IMR-90 (cell line): ENCODE measurements at regions not wholly inside any gene's neighbourhood (a gene's known extent, or its start where the extent isn't known, plus 50 kb on each side); places are given as distances from the start of the nearest gene placed in this dataset.

Experiments used
- ATAC-seq: fragments of 200-7000 bp; cut with Tn5 transposase; 2 replicates; pipeline ENCODE4 v1.9.1; 2020; ENCODE audit warnings: low read depth, mild to moderate bottlenecking, moderate library complexity
- BruUV-seq: library from RNA; stranded (reverse); fragments of 400-500 nt; replicated peaks from 2 replicates; lab custom pipeline; 2021; lab: Mats Ljungman, UMichigan
- CTCF ChIA-PET: fragments of 300-600 bp; formaldehyde crosslinking; extraction: SDS; loops from one replicate; lab custom pipeline; 2021; ENCODE audit warnings: antibody characterized with exemption; lab: Yijun Ruan, JAX
- POLR2A ChIA-PET: fragments of 300-600 bp; sonication (Branson Sonifier 250); formaldehyde crosslinking; loops from one replicate; lab custom pipeline; 2022; ENCODE audit warnings: antibody characterized with exemption; ENCODE audit not compliant: unreplicated experiment; lab: Charles Lee
- DNase-seq: peaks from one replicate; pipeline ENCODE4 v3.0.0; 2013
- H2AFZ ChIP-seq: replicated peaks from 2 replicates; pipeline ENCODE3; 2013; ENCODE audit warnings: low read length, mild to moderate bottlenecking; ENCODE audit not compliant: poor library complexity
- H2AK5ac ChIP-seq: 2 replicates; pipeline ENCODE4 v1.6.1; 2013; ENCODE audit warnings: low read depth, low read length, inconsistent platforms
- H2AK9ac ChIP-seq: replicated peaks from 2 replicates; pipeline ENCODE3; 2013; ENCODE audit warnings: mild to moderate bottlenecking, low read depth, low read length, moderate library complexity; ENCODE audit not compliant: poor library complexity
- H2BK120ac ChIP-seq: 2 replicates; pipeline ENCODE4 v1.6.1; 2013; ENCODE audit warnings: low read depth, low read length, inconsistent platforms
- H2BK15ac ChIP-seq: 3 replicates; pipeline ENCODE4 v1.6.1; 2013; ENCODE audit warnings: low read depth, low read length, inconsistent platforms
- H2BK20ac ChIP-seq: 2 replicates; pipeline ENCODE4 v1.6.1; 2013; ENCODE audit warnings: low read depth, mild to moderate bottlenecking, inconsistent platforms, low read length, moderate library complexity
- H2BK5ac ChIP-seq: 2 replicates; pipeline ENCODE4 v1.6.1; 2013; ENCODE audit warnings: mild to moderate bottlenecking, low read depth, low read length, inconsistent platforms; ENCODE audit not compliant: poor library complexity, severe bottlenecking
- H3K14ac ChIP-seq: replicated peaks from 2 replicates; pipeline ENCODE4 v1.6.1; 2013; ENCODE audit warnings: low read depth, low read length, inconsistent platforms
- H3K18ac ChIP-seq: 2 replicates; pipeline ENCODE4 v1.6.1; 2013; ENCODE audit warnings: low read depth, low read length, control low read depth
- H3K23ac ChIP-seq: 2 replicates; pipeline ENCODE4 v1.6.1; 2013; ENCODE audit warnings: low read depth, low read length, inconsistent platforms
- H3K27ac ChIP-seq: 2 replicates; pipeline ENCODE4 v1.5.1; 2013; ENCODE audit warnings: mild to moderate bottlenecking, control low read depth, low read length; ENCODE audit not compliant: insufficient read depth
- H3K27me3 ChIP-seq: 2 replicates; pipeline ENCODE4 v1.6.1; 2013; ENCODE audit warnings: low read length; ENCODE audit not compliant: control insufficient read depth, insufficient read depth
- H3K36me3 ChIP-seq: 2 replicates; pipeline ENCODE4 v1.6.1; 2013; ENCODE audit warnings: low read length, mixed read lengths; ENCODE audit not compliant: control insufficient read depth, insufficient read depth
- H3K4ac ChIP-seq: 2 replicates; pipeline ENCODE4 v1.6.1; 2013; ENCODE audit warnings: low read depth, low read length, inconsistent platforms
- H3K4me1 ChIP-seq: 2 replicates; pipeline ENCODE4 v1.6.1; 2013; ENCODE audit warnings: low read length, mixed read lengths; ENCODE audit not compliant: control insufficient read depth, insufficient read depth
- H3K4me2 ChIP-seq: 2 replicates; pipeline ENCODE4 v1.6.1; 2013; ENCODE audit warnings: low read depth, mild to moderate bottlenecking, control low read depth, low read length, moderate library complexity
- H3K4me3 ChIP-seq: 2 replicates; pipeline ENCODE4 v1.5.1; 2013; ENCODE audit warnings: low read depth, mild to moderate bottlenecking, control low read depth, low read length, moderate library complexity; ENCODE audit not compliant: insufficient read depth
- H3K56ac ChIP-seq: 2 replicates; pipeline ENCODE4 v1.6.1; 2013; ENCODE audit warnings: low read length, inconsistent platforms; ENCODE audit not compliant: insufficient read depth; ENCODE audit errors: extremely low read depth
- H3K79me1 ChIP-seq, 2 experiments: 2 replicates each; pipeline ENCODE4 v1.6.1; 2013; ENCODE audit warnings: low read length in 2 of 2, inconsistent platforms in 1 of 2, low read depth in 1 of 2
- H3K9ac ChIP-seq: 2 replicates; pipeline ENCODE4 v1.6.1; 2013; ENCODE audit warnings: low read depth, low read length, control low read depth
- H3K9me1 ChIP-seq: 2 replicates; pipeline ENCODE4 v1.6.1; 2013; ENCODE audit warnings: low read length, inconsistent platforms; ENCODE audit not compliant: insufficient read depth
- H3K9me3 ChIP-seq: 2 replicates; pipeline ENCODE4 v1.6.1; 2013; ENCODE audit warnings: low read length; ENCODE audit not compliant: control insufficient read depth, insufficient read depth
- H4K20me1 ChIP-seq: 2 replicates; pipeline ENCODE4 v1.6.1; 2013; ENCODE audit warnings: low read length, inconsistent platforms; ENCODE audit not compliant: insufficient read depth
- H4K5ac ChIP-seq: 2 replicates; pipeline ENCODE4 v1.6.1; 2013; ENCODE audit warnings: mild to moderate bottlenecking, low read depth, low read length, control low read depth
- H4K8ac ChIP-seq, 2 experiments: 2 replicates each; pipeline ENCODE4 v1.6.1; 2013; ENCODE audit warnings: low read depth in 2 of 2, low read length in 2 of 2, control low read depth in 1 of 2, inconsistent platforms in 1 of 2
- H4K91ac ChIP-seq: 2 replicates; pipeline ENCODE4 v1.6.1; 2013; ENCODE audit warnings: low read depth, low read length, inconsistent platforms; ENCODE audit not compliant: insufficient read depth
- FOS ChIP-seq: fragments of 150-350 bp; IDR thresholded peaks from 2 replicates; pipeline ENCODE4 v1.6.1; 2016; ENCODE audit warnings: low read depth, low read length
- WGBS, 2 experiments: methylation state at CpG; one replicate each; pipeline versions ENCODE4 v1.1.5 to v1.1.7; 2013; ENCODE audit warnings: missing lambda C conversion rate in 2 of 2; ENCODE audit not compliant: insufficient read length in 1 of 2; ENCODE audit errors: extremely low coverage in 2 of 2; 5-methylcytosine and 5-hydroxymethylcytosine counted together
- dilution Hi-C: fragments of 300-500 bp; cut with HindIII; formaldehyde crosslinking; loops from one replicate; pipeline ENCODE4 v1.14.3; 2018; ENCODE audit warnings: low sequenced_read_pairs; ENCODE audit not compliant: unreplicated experiment
- in situ Hi-C: fragments of 300-500 bp; cut with MboI; formaldehyde crosslinking; loops from 3 replicates; pipeline ENCODE4 v1.14.3; 2019; ENCODE audit warnings: low sequenced_read_pairs, inconsistent platforms, mixed read lengths
- intact Hi-C: fragments of 100-400 bp; cut with micrococcal nuclease; formaldehyde crosslinking; loops from 2 replicates; pipeline ENCODE4 v1.10.0; 2022

DNA sequence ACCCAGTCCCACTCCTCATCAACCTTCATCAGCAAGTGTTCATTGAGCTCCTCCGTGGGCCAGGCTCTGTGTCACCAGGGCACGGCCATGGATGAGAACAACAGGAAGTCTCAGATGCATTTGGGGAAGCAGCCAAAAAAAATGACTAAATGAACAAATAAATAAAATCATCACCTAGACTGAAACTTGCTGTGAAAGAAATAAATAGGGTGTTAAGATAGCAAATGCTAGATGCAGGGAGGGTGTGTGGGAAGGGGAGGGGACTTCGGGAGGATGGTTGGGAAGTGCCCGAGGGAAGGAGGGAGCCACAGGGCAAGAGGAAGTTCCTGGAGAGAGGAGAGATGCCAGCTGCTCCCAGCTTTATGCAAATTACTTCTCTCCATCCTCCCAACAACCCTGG, 696.7 kb downstream of the PTPRU start:
- no peak overlapping the region for H4K8ac ChIP-seq
- H2AK5ac ChIP-seq = no peak overlapping the region
- no peak overlapping the region for H3K18ac ChIP-seq
- no peak overlapping the region for H2BK20ac ChIP-seq
- H3K27ac ChIP-seq = no peak overlapping the region
- no peak overlapping the region for H3K14ac ChIP-seq
- no peak overlapping the region for H2BK120ac ChIP-seq
- no peaks in the 10 kb centered on the region for H3K4me1 ChIP-seq
- H3K9ac ChIP-seq = no peak overlapping the region
- no peak overlapping the region for H2AK9ac ChIP-seq
- H3K27me3 ChIP-seq = no peaks in the 10 kb centered on the region
- no peak overlapping the region for H3K4ac ChIP-seq
- no peak overlapping the region for H2BK15ac ChIP-seq
- in situ Hi-C loops = no loop called here
- no peaks in the 10 kb centered on the region for H4K20me1 ChIP-seq
- no peaks in the 10 kb centered on the region for H3K79me1 ChIP-seq
- no CpG with 5 or more reads among the region's 4 CpGs for WGBS, 2 experiments
- ATAC-seq (no peak), DNase-seq (no peak)
- BruUV-seq = no TSS peak
- intact Hi-C loops = no loop called here
- POLR2A ChIA-PET = no interaction called here
- H3K9me3 ChIP-seq = no peaks in the 10 kb centered on the region
- dilution Hi-C loops = no loop called here
- no peaks in the 10 kb centered on the region for H3K36me3 ChIP-seq
- CTCF ChIA-PET = no interaction called here
- no peak for TF ChIP-seq FOS
- no peak overlapping the region for H2AFZ ChIP-seq
- H2BK5ac ChIP-seq = no peak overlapping the region
- no peak overlapping the region for H3K4me3 ChIP-seq
- H4K91ac ChIP-seq = no peak overlapping the region
- no peak overlapping the region for H3K4me2 ChIP-seq
- H3K23ac ChIP-seq = no peak overlapping the region
- no peak overlapping the region for H3K56ac ChIP-seq
- H3K9me1 ChIP-seq = no peaks in the 10 kb centered on the region
- no peak overlapping the region for H4K5ac ChIP-seq
